ENCODE measurements at regions not wholly inside any gene's neighbourhood (a gene's known extent, or its start where the extent isn't known, plus 50 kb on each side); places are given as distances from the start of the nearest gene placed in this dataset.

DNA sequence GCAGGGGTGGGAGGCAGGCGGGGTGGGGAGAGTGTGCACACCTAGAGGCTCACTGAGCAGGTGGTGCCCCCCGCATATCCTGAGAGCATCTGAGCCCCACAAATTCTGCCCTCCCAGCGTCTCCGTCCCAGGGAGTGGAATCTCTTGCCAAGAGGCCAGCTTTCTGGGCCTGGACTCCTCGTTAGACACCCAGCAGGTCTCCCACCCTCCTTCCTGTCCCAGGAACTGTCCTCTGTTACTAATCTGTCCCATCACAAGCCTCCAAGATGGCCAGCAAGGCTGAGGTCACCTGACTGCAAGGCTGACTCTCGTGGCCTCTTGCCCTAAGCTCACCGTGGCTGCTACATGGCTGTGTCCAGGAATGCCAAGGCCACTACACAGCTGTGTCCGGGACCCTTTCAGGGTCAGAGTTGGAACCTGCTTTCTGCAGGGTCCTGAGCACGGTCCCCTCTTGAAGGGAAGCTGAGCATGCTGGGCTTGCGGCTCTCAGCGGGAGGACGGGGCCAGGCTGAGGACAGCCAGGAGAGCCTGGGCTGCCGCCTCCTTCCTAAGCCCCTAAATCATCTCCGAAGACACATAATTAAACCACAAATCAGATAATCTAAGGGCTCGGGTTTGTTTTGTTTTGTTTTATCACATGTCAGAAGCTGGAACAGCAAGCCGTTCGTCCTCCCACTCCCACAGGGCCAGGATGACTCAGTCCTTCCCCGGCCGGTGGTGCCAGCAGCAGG lies 1327.3 kb downstream of the TBC1D22A start (continued):
- TF ChIP-seq MZF1 (tag by site-specific recombination; IDR thresholded peaks at IDR 0.05; ENCODE audit: borderline replicate concordance) (no peak), ZNF221 (tag by site-specific recombination; IDR thresholded peaks at IDR 0.05; ENCODE audit: borderline replicate concordance) (no peak), ZBTB21 (tag by site-specific recombination; IDR thresholded peaks at IDR 0.05) (no peak), WT1 (tag by site-specific recombination; IDR thresholded peaks at IDR 0.05) (peak; percentile 89), ZEB2 (tag by site-specific recombination; IDR thresholded peaks at IDR 0.05) (peak; percentile 94), ZNF394 (tag by site-specific recombination; IDR thresholded peaks at IDR 0.05; ENCODE audit: borderline replicate concordance) (peak; percentile 16; the same call in 1 of the 2 replicates), ZNF248 (tag by site-specific recombination; IDR thresholded peaks at IDR 0.05) (no peak), KLF7 (tag by site-specific recombination; IDR thresholded peaks at IDR 0.05; ENCODE audit: borderline replicate concordance) (0 out of 2 replicates have a peak, but pooled peaks have one; percentile 17), ZNF157 (tag by site-specific recombination; IDR thresholded peaks at IDR 0.05) (no peak), ZFP69B (tag by site-specific recombination; IDR thresholded peaks at IDR 0.05) (0 out of 2 replicates have a peak, but pooled peaks have one; percentile 51), ZNF76 (tag by site-specific recombination; IDR thresholded peaks at IDR 0.05; ENCODE audit: borderline replicate concordance, low read depth) (peak; percentile 52; the same call in 1 of the 2 replicates), ZFHX2 (tag by site-specific recombination; conservative IDR thresholded peaks at IDR 0.05) (peak; percentile 90), KLF1 (tag by site-specific recombination; IDR thresholded peaks at IDR 0.05) (no peak), ZNF707 (tag by site-specific recombination; IDR thresholded peaks at IDR 0.05) (no peak), SETDB1 (IDR thresholded peaks at IDR 0.05; ENCODE audit: insufficient read length, low read length) (no peak), ZNF10 (tag by site-specific recombination; IDR thresholded peaks at IDR 0.05) (no peak), ZNF140 (tag by site-specific recombination; IDR thresholded peaks at IDR 0.05) (no peak), ZNF341 (tag by site-specific recombination; IDR thresholded peaks at IDR 0.05; ENCODE audit: low read depth) (peak; percentile 91), ZNF776 (tag by site-specific recombination; IDR thresholded peaks at IDR 0.05; ENCODE audit: borderline replicate concordance) (no peak), EGR2 (tag by site-specific recombination; IDR thresholded peaks at IDR 0.05; ENCODE audit: low read depth) (peak; percentile 86), ZNF426 (tag by site-specific recombination; IDR thresholded peaks at IDR 0.05) (no peak), ZNF555 (tag by site-specific recombination; conservative IDR thresholded peaks at IDR 0.05) (no peak)
- TF ChIP-seq, protein P1, sequence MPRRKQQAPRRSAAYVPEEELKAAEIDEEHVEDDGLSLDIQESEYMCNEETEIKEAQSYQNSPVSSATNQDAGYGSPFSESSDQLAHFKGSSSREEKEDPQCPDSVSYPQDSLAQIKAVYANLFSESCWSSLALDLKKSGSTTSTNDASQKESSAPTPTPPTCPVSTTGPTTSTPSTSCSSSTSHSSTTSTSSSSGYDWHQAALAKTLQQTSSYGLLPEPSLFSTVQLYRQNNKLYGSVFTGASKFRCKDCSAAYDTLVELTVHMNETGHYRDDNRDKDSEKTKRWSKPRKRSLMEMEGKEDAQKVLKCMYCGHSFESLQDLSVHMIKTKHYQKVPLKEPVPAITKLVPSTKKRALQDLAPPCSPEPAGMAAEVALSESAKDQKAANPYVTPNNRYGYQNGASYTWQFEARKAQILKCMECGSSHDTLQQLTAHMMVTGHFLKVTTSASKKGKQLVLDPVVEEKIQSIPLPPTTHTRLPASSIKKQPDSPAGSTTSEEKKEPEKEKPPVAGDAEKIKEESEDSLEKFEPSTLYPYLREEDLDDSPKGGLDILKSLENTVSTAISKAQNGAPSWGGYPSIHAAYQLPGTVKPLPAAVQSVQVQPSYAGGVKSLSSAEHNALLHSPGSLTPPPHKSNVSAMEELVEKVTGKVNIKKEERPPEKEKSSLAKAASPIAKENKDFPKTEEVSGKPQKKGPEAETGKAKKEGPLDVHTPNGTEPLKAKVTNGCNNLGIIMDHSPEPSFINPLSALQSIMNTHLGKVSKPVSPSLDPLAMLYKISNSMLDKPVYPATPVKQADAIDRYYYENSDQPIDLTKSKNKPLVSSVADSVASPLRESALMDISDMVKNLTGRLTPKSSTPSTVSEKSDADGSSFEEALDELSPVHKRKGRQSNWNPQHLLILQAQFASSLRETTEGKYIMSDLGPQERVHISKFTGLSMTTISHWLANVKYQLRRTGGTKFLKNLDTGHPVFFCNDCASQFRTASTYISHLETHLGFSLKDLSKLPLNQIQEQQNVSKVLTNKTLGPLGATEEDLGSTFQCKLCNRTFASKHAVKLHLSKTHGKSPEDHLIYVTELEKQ (tag by site-specific recombination; IDR thresholded peaks at IDR 0.05; ENCODE audit: borderline replicate concordance): peak; percentile 49
- TF ChIP-seq, protein P2, sequence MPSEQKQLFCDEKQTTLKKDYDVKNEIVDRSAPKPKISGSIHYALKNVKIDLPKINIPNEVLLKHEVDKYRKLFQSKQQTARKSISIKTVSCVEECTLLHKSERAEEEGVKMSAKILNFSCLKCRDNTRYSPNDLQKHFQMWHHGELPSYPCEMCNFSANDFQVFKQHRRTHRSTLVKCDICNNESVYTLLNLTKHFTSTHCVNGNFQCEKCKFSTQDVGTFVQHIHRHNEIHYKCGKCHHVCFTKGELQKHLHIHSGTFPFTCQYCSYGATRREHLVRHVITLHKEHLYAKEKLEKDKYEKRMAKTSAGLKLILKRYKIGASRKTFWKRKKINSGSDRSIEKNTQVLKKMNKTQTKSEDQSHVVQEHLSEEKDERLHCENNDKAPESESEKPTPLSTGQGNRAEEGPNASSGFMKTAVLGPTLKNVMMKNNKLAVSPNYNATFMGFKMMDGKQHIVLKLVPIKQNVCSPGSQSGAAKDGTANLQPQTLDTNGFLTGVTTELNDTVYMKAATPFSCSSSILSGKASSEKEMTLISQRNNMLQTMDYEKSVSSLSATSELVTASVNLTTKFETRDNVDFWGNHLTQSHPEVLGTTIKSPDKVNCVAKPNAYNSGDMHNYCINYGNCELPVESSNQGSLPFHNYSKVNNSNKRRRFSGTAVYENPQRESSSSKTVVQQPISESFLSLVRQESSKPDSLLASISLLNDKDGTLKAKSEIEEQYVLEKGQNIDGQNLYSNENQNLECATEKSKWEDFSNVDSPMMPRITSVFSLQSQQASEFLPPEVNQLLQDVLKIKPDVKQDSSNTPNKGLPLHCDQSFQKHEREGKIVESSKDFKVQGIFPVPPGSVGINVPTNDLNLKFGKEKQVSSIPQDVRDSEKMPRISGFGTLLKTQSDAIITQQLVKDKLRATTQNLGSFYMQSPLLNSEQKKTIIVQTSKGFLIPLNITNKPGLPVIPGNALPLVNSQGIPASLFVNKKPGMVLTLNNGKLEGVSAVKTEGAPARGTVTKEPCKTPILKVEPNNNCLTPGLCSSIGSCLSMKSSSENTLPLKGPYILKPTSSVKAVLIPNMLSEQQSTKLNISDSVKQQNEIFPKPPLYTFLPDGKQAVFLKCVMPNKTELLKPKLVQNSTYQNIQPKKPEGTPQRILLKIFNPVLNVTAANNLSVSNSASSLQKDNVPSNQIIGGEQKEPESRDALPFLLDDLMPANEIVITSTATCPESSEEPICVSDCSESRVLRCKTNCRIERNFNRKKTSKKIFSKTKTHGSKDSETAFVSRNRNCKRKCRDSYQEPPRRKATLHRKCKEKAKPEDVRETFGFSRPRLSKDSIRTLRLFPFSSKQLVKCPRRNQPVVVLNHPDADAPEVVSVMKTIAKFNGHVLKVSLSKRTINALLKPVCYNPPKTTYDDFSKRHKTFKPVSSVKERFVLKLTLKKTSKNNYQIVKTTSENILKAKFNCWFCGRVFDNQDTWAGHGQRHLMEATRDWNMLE (tag by site-specific recombination; conservative IDR thresholded peaks at IDR 0.05; ENCODE audit: low read depth): 0 out of 2 replicates have a peak, but pooled peaks have one; percentile 23
- TF ChIP-seq, protein P3, sequence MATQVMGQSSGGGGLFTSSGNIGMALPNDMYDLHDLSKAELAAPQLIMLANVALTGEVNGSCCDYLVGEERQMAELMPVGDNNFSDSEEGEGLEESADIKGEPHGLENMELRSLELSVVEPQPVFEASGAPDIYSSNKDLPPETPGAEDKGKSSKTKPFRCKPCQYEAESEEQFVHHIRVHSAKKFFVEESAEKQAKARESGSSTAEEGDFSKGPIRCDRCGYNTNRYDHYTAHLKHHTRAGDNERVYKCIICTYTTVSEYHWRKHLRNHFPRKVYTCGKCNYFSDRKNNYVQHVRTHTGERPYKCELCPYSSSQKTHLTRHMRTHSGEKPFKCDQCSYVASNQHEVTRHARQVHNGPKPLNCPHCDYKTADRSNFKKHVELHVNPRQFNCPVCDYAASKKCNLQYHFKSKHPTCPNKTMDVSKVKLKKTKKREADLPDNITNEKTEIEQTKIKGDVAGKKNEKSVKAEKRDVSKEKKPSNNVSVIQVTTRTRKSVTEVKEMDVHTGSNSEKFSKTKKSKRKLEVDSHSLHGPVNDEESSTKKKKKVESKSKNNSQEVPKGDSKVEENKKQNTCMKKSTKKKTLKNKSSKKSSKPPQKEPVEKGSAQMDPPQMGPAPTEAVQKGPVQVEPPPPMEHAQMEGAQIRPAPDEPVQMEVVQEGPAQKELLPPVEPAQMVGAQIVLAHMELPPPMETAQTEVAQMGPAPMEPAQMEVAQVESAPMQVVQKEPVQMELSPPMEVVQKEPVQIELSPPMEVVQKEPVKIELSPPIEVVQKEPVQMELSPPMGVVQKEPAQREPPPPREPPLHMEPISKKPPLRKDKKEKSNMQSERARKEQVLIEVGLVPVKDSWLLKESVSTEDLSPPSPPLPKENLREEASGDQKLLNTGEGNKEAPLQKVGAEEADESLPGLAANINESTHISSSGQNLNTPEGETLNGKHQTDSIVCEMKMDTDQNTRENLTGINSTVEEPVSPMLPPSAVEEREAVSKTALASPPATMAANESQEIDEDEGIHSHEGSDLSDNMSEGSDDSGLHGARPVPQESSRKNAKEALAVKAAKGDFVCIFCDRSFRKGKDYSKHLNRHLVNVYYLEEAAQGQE (tag by site-specific recombination; IDR thresholded peaks at IDR 0.05): no peak
- TF ChIP-seq, protein P4, sequence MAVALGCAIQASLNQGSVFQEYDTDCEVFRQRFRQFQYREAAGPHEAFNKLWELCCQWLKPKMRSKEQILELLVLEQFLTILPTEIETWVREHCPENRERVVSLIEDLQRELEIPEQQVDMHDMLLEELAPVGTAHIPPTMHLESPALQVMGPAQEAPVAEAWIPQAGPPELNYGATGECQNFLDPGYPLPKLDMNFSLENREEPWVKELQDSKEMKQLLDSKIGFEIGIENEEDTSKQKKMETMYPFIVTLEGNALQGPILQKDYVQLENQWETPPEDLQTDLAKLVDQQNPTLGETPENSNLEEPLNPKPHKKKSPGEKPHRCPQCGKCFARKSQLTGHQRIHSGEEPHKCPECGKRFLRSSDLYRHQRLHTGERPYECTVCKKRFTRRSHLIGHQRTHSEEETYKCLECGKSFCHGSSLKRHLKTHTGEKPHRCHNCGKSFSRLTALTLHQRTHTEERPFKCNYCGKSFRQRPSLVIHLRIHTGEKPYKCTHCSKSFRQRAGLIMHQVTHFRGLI (tag by site-specific recombination; IDR thresholded peaks at IDR 0.05): peak; percentile 32; the same call in 1 of the 2 replicates
